ENCODE measurements at regions not wholly inside any gene's neighbourhood (a gene's known extent, or its start where the extent isn't known, plus 50 kb on each side); places are given as distances from the start of the nearest gene placed in this dataset.

DNA sequence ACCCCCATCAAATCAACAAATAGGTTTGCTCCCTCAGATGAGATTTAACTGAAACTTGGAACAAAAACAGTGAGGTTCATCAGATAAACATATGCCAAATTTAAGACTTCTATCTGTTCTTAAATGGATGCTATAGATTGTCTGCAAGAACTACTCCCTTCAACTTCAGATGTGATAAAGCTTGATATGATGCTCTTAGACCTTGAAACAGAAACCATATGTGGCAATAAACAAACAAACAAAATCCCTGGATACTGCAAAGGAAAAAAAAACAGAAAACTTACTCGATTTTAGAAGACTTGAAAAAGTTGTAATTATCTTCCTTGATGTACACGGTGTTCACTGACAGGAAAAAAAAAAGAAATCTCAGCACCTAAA is 286.1 kb upstream of the USP25 start:
- ChIA-PET CTCF (ENCODE audit: low intra/inter-chr PET ratio) (interaction anchor here (0.7 kb wide), 1 partner anchor 103 kb away, joined by 3 read pairs; no protein-coding TSS in a partner anchor), POLR2A (no interaction called here)
- H3K79me2 ChIP-seq (ENCODE audit: control insufficient read depth, insufficient read depth, low read length) = no peaks in the 10 kb centered on the region
- no peaks in the 10 kb centered on the region for H3K9me1 ChIP-seq (ENCODE audit: control insufficient read depth, insufficient read depth, low read length)
- H3K4me3 ChIP-seq = no peak overlapping the region
- no peaks in the 10 kb centered on the region for H3K36me3 ChIP-seq (ENCODE audit: control insufficient read depth, insufficient read depth, low read length)
- in situ Hi-C loops (cut with MboI) = no loop called here
- DNase-seq (ENCODE audit: extremely low read depth in 1 of 4, low spot score in 3 of 4) = no peak
- TF ChIP-seq ZNF24 (IDR thresholded peaks at IDR 0.05) = no peak
- H2AFZ ChIP-seq (ENCODE audit: low read depth, low read length) = no peak overlapping the region
- intact Hi-C loops (cut with micrococcal nuclease) = no loop called here
- no peaks in the 10 kb centered on the region for H4K20me1 ChIP-seq (replicated peaks; ENCODE audit: control insufficient read depth, insufficient read depth, low read length)
- ATAC-seq = no peak
- WGBS (ENCODE audit: insufficient coverage, low coverage, missing lambda C conversion rate) = 4% methylated on average over 2 of the region's 2 CpGs
- H3K27me3 ChIP-seq (ENCODE audit: control insufficient read depth in 2 of 2, insufficient read depth in 2 of 2, low read length in 2 of 2) = no peaks in the 10 kb centered on the region
- no peak overlapping the region for H3K9ac ChIP-seq (ENCODE audit: insufficient read depth in 1 of 2, low read depth in 2 of 2, low read length in 2 of 2)
- H3K4me2 ChIP-seq (ENCODE audit: insufficient read depth, low read length) = no peak overlapping the region
- H3K4me1 ChIP-seq (replicated peaks in 1 of 2; ENCODE audit: control insufficient read depth in 2 of 2, insufficient read depth in 2 of 2, low read length in 2 of 2) = 0 out of 5 replicates have a peak, but pooled peaks cover 0 to 4% of the 10 kb centered on the region in 2 experiments
- FAIRE-seq = no peak
- BruUV-seq (replicated peaks) = no TSS peak
- H3K9me3 ChIP-seq (replicated peaks; ENCODE audit: control insufficient read depth, insufficient read depth, low read depth, low read length) = no peaks in the 10 kb centered on the region
- H3K27ac ChIP-seq (ENCODE audit: extremely low read depth, low read depth, low read length) = no peak overlapping the region

DNA sequence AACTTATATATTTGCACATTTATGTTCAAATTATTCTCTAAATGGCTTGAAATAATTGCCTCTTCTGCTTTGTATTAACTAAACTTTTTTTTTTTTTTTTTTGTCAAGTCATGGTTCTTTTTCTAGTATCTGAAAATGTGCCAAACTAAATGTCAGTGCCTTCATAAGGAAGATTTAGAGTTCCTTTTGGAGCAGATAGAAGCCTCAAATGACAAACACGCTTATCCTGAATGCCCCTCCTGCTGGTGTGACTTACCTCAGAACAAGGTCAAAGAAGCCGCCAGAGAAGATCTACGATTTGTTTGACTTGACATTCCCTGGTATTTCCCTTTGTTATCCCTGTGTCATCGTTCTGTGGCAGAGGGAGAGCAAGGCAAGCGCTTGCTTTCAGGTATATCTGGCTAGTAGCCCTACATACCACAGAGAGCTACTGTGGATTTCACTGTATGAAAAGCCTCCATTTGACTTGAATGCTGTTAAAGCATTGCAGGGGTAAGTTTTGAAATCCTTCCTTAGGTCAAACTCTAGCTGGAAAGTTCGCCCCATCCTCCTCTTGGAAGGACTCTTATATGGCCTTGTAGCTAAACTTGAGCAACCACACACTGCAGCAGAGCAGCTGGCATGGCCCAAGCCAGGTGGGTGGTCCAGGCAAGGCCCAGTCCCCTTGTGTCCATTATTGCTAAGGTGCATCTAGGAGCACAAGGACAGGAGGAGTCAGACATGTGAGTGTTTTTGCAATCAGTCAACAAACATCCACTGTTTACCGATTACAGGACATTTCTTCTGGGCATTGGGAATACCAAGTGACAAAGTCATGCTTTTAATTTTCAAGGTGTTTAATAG is 285.4 kb upstream of the USP25 start:
- Histone ChIP-seq H3K79me2 (ENCODE audit: control insufficient read depth, insufficient read depth, low read length) (no peaks in the 10 kb centered on the region), H3K36me3 (ENCODE audit: control insufficient read depth, insufficient read depth, low read length) (no peaks in the 10 kb centered on the region), H3K4me2 (ENCODE audit: insufficient read depth, low read length) (no peak overlapping the region), H3K9ac (ENCODE audit: insufficient read depth in 1 of 2, low read depth in 2 of 2, low read length in 2 of 2) (no peak overlapping the region), H4K20me1 (replicated peaks; ENCODE audit: control insufficient read depth, insufficient read depth, low read length) (no peaks in the 10 kb centered on the region), H3K27me3 (ENCODE audit: control insufficient read depth in 2 of 2, insufficient read depth in 2 of 2, low read length in 2 of 2) (no peaks in the 10 kb centered on the region), H3K4me1 (replicated peaks in 1 of 2; ENCODE audit: control insufficient read depth in 2 of 2, insufficient read depth in 2 of 2, low read length in 2 of 2) (0 out of 5 replicates have a peak, but pooled peaks cover 0 to 4% of the 10 kb centered on the region in 2 experiments), H2AFZ (ENCODE audit: low read depth, low read length) (no peak overlapping the region), H3K9me1 (ENCODE audit: control insufficient read depth, insufficient read depth, low read length) (no peaks in the 10 kb centered on the region), H3K27ac (ENCODE audit: extremely low read depth, low read depth, low read length) (no peak overlapping the region), H3K4me3 (no peak overlapping the region), H3K9me3 (replicated peaks; ENCODE audit: control insufficient read depth, insufficient read depth, low read depth, low read length) (no peaks in the 10 kb centered on the region)
- in situ Hi-C loops (cut with MboI) = no loop called here
- ChIA-PET CTCF (ENCODE audit: low intra/inter-chr PET ratio) (interaction anchor here (0.7 kb wide), 1 partner anchor 104 kb away, joined by 3 read pairs; no protein-coding TSS in a partner anchor), POLR2A (no interaction called here)
- intact Hi-C loops (cut with micrococcal nuclease) = no loop called here
- ATAC-seq (no peak), DNase-seq (ENCODE audit: extremely low read depth in 1 of 4, low spot score in 3 of 4) (no peak), FAIRE-seq (no peak)
- BruUV-seq (replicated peaks) = no TSS peak
- 5% methylated on average over 7 of the region's 7 CpGs for WGBS (ENCODE audit: insufficient coverage, low coverage, missing lambda C conversion rate)
- TF ChIP-seq, protein P1, sequence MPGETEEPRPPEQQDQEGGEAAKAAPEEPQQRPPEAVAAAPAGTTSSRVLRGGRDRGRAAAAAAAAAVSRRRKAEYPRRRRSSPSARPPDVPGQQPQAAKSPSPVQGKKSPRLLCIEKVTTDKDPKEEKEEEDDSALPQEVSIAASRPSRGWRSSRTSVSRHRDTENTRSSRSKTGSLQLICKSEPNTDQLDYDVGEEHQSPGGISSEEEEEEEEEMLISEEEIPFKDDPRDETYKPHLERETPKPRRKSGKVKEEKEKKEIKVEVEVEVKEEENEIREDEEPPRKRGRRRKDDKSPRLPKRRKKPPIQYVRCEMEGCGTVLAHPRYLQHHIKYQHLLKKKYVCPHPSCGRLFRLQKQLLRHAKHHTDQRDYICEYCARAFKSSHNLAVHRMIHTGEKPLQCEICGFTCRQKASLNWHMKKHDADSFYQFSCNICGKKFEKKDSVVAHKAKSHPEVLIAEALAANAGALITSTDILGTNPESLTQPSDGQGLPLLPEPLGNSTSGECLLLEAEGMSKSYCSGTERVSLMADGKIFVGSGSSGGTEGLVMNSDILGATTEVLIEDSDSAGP (CRISPR knock-in tag; IDR thresholded peaks at IDR 0.05) = no peak
- TF ChIP-seq ZNF668 (CRISPR knock-in tag; IDR thresholded peaks at IDR 0.05) = no peak
- TF ChIP-seq SOX6 (IDR thresholded peaks at IDR 0.05) = no peak
- TF ChIP-seq MAFK (IDR thresholded peaks at IDR 0.05; ENCODE audit: low read length) = peak; percentile 16; the same call in 1 of the 2 replicates
- no peak for TF ChIP-seq ZNF347 (CRISPR knock-in tag; IDR thresholded peaks at IDR 0.05; ENCODE audit: low read depth)
- TF ChIP-seq, protein P2, sequence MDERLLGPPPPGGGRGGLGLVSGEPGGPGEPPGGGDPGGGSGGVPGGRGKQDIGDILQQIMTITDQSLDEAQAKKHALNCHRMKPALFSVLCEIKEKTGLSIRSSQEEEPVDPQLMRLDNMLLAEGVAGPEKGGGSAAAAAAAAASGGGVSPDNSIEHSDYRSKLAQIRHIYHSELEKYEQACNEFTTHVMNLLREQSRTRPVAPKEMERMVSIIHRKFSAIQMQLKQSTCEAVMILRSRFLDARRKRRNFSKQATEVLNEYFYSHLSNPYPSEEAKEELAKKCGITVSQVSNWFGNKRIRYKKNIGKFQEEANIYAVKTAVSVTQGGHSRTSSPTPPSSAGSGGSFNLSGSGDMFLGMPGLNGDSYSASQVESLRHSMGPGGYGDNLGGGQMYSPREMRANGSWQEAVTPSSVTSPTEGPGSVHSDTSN (CRISPR knock-in tag; IDR thresholded peaks at IDR 0.05; ENCODE audit: low read depth) = no peak
- TF ChIP-seq, protein P2 (tag; conservative IDR thresholded peaks at IDR 0.05; ENCODE audit: low read depth) = peak; percentile 93
- TF ChIP-seq, protein P3, sequence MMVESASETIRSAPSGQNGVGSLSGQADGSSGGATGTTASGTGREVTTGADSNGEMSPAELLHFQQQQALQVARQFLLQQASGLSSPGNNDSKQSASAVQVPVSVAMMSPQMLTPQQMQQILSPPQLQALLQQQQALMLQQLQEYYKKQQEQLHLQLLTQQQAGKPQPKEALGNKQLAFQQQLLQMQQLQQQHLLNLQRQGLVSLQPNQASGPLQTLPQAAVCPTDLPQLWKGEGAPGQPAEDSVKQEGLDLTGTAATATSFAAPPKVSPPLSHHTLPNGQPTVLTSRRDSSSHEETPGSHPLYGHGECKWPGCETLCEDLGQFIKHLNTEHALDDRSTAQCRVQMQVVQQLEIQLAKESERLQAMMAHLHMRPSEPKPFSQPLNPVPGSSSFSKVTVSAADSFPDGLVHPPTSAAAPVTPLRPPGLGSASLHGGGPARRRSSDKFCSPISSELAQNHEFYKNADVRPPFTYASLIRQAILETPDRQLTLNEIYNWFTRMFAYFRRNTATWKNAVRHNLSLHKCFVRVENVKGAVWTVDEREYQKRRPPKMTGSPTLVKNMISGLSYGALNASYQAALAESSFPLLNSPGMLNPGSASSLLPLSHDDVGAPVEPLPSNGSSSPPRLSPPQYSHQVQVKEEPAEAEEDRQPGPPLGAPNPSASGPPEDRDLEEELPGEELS (CRISPR knock-in tag; IDR thresholded peaks at IDR 0.05; ENCODE audit: borderline replicate concordance) = no peak
